ENCODE measurements at regions not wholly inside any gene's neighbourhood (a gene's known extent, or its start where the extent isn't known, plus 50 kb on each side); places are given as distances from the start of the nearest gene placed in this dataset.
A peak's percentile ranks its signal among the peaks of the same experiment; 100 is the strongest.

GRCh38 chr18:67381608-67382150, 134.8 kb downstream of the DSEL start:
- no peak for DNase-seq (ENCODE audit: low read depth in 2 of 3, low spot score in 2 of 3)

DNA sequence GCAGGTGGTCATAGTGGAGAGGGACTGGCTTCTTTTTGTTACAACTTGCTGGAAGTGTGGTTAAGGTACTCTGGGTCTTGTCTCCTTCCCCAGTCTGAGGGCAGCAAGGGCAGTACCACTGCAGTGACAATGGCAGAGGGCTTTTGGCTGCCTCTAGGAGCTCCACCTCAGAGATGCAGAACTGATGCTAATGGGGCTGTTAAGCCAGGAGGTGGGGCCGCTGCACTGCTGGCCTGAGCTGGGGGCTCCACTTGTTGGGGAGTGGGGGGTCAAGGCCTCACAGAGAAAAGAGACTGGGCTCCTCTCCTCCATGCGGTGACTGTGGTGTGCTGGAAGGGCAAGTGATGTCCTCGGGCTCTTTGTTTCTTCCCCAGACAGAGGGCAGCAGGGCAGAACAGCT, 135.7 kb downstream of the DSEL start:
- DNase-seq (ENCODE audit: low read depth in 2 of 3, low spot score in 2 of 3): no peak

GRCh38 chr18:67379981-67380380, 136.5 kb downstream of the DSEL start:
- DNase-seq (ENCODE audit: low read depth in 2 of 3, low spot score in 2 of 3): no peak

DNA sequence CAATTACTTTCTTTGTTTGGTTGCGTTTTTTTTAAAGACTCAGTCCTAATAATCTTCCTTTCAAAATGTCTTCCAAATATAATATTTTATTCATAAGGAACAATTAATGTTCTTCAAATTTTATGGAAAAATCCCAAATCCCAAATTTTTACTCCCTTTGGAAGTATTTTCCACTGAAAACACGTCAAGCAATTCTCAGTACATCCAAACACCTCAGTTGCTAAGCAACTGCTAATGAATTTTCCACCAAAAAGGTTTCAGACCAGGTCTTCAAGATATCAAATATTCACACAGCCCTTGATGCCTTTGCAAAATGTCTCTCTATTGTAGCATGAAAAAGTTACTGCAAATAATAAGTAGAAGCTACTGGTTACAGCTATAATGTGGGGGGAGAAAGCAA, 140.1 kb downstream of the DSEL start:
- no peak for DNase-seq (ENCODE audit: low read depth in 2 of 3, low spot score in 2 of 3)

GRCh38 chr18:67373636-67374035, 142.9 kb downstream of the DSEL start:
- DNase-seq (ENCODE audit: low read depth in 2 of 3, low spot score in 2 of 3): no peak

- DNase-seq (ENCODE audit: low read depth in 2 of 3, low spot score in 2 of 3): no peak
Measured at GRCh38 chr18:67367540-67367939, 149.0 kb downstream of the DSEL start.

DNA sequence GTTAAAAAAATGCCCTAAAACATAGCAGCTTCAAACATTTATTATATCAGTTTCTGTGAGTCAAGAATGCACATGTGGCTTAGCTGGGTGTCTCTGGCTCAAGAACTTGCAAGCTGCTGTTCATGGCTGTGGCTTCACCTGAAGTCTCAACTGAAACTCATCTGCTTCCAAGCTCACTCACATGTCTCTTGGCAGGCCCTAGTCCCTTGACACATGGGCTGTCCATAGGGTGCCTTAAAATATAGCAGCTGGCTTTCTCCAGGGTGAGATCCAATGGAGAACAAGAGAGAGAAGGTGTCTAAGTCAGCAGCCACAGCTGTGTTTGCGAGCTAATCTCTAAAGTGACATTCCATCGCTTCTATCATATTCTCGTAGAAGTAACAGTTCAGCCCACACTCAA, 152.8 kb downstream of the DSEL start:
- no peak for DNase-seq (ENCODE audit: low read depth in 2 of 3, low spot score in 2 of 3)

DNA sequence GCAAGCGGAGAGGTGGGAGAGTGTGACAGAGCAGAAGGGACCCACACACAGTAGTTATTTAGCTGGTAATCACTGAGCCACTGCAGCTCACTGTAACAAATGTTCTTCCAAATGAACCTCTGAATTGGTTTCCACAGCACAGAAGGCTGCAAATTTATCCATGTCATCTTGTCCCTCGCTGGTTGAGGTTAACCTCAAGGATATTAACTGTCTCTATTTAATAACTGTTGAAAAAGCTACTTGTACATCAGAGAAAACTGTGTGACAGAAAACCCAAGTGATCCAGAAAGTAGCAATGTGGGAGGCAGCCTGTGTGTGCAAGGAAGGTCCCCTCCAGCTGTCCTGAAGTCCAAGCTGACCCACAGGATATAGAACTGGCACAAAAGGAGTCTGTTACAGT, 153.6 kb downstream of the DSEL start:
- DNase-seq (ENCODE audit: low read depth in 2 of 3, low spot score in 2 of 3): peak in 1 of 3 donors; percentile 15

- DNase-seq (ENCODE audit: low read depth in 2 of 3, low spot score in 2 of 3): peak in 2 of 3 donors; percentile 57 to 59
Measured at GRCh38 chr18:67359873-67360838, 156.4 kb downstream of the DSEL start.

DNA sequence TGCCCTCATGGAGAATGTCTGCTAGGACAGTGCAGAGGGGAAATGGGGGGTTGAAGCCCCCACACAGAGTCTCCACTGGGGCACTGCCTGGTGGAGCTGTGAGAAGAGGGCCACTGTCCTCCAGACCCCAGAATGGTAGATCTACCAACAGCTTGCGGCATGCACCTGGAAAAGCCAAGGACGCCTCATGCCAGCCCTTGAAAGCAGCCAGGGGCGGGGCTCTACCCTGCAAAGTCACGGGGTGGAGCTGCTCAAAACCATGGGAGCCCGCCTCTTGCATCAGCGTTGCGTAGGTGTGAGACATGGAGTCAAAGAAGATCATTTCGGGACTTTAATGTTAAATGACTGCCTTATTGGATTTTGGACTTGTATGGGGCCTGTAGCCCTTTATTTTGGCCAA, 157.6 kb downstream of the DSEL start:
- DNase-seq (ENCODE audit: low read depth in 2 of 3, low spot score in 2 of 3): no peak

DNA sequence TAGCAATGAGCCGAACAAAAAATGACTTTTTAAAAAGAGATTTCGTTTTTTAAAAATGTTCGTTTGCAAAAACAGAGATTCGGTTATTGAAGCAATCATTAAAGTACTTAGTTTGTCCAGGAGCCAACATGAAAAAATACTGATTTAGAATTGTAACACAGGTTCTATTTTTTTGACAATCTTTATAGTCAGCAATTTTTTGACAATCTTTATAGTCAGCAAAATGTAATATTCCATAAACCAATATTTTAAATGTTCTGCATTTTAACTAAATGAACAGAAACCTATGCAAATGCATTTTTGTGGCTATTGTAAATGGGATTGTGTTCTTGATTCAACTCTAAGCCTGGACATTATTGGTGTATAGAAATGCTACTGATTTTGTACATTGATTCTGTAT, 161.8 kb downstream of the DSEL start:
- no peak for DNase-seq (ENCODE audit: low read depth in 2 of 3, low spot score in 2 of 3)

GRCh38 chr18:67354091-67354490, 162.4 kb downstream of the DSEL start:
- DNase-seq (ENCODE audit: low read depth in 2 of 3, low spot score in 2 of 3): no peak

- no peak for DNase-seq (ENCODE audit: low read depth in 2 of 3, low spot score in 2 of 3)
Measured at GRCh38 chr18:67347438-67347837, 169.1 kb downstream of the DSEL start.

DNA sequence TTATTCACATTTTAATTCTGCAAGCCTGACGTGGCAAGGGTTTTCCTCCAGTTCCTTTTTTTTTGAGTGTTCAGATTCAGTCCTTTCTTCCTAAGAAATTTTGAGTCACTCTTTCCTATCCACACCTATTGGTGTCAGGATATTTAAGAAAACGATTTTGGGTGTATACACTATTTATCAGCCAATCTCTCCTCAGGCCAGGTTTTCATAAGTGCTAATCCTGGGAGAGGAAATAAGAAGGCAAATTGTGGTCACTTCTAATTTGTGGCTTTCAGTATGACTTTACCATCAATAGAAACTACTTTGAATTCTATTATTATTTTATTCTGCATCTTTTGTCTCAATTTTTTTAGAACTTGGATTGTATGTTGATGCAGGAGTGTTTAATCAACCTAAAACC, 174.4 kb downstream of the DSEL start:
- no peak for DNase-seq (ENCODE audit: low read depth in 2 of 3, low spot score in 2 of 3)

DNA sequence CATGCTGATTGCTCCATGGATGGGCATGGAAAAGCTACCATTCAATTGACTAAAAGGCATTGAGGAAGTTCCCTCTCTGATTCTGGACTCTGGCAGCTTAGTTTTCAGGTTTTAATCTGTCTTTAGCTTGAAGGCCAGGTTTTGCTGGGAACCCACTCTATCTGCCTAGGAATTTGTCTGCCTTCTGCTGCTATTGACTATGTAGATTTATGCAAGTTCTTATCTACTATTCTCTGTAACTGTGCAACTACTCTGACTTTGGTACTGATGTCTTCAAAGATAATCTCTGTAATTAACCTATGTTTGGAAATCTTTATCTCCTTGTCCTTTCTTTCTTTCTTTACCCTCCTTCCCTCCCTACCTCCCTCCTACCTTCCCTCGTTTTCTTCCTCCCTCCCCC, 178.8 kb downstream of the DSEL start:
- no peak for DNase-seq (ENCODE audit: low read depth in 2 of 3, low spot score in 2 of 3)

- DNase-seq (ENCODE audit: low read depth in 2 of 3, low spot score in 2 of 3): no peak
Measured at GRCh38 chr18:67331857-67332256, 184.7 kb downstream of the DSEL start.

- DNase-seq (ENCODE audit: low read depth in 2 of 3, low spot score in 2 of 3): no peak
Measured at GRCh38 chr18:67319109-67319508, 197.4 kb downstream of the DSEL start.

DNA sequence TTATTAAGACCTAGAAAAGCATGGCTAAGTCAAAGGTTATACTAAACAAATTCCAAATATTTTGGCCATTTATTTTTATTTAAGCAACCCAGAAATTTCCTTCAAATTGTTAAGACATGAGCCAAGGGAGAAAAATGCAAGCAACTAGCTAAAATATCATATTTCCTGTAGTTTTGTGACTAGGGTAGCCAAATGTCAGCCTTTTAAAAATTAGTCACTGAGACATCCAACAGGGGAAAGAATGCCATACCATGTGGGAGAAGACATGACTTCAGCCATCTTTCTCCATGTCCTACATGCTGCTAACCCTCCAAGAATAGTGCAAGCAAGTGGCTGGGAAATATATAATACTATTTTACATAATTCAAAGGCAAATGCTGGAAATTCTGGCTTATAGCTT, 197.9 kb downstream of the DSEL start:
- no peak for DNase-seq (ENCODE audit: low read depth in 2 of 3, low spot score in 2 of 3)

DNA sequence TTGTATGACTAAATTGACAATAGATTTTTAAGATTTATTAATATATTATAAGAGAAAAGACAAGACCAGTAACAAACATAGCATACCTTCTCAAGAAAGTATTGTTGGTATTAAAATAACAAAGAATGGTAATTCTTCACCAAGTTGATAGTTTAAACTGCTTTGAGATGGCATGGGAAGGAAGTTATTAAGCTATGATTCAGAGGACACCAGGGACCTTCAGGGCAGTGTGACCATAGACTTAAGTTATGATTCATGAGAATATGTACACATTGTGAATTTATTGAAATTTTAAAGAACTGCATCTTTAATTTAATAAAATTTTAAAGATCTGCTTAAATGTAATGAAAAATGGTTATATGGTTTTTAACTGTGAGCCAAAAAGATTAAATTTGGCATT, 205.7 kb downstream of the DSEL start:
- DNase-seq (ENCODE audit: low read depth in 2 of 3, low spot score in 2 of 3): no peak

DNA sequence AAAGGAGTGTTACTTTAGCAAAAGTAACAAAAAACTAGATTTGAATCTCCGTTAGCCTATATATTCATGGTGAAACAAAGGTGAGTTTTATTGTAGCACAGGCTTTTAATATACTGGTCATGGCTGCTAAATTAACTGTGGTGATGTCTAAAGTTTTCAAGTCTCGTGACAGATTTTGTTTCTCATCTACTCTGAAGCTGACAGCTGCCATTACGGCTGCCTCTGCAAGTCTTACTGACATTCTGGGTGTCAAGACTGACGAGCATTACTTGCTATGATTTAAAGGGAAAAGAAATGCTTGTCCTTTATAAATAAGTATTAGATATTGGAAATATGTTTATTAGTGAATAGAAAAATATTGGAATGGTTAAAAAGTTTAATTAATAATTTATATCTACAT, 207.7 kb downstream of the DSEL start:
- DNase-seq (ENCODE audit: low read depth in 2 of 3, low spot score in 2 of 3): no peak

- no peak for DNase-seq (ENCODE audit: low read depth in 2 of 3, low spot score in 2 of 3)
Measured at GRCh38 chr18:67305466-67305865, 211.1 kb downstream of the DSEL start.

DNA sequence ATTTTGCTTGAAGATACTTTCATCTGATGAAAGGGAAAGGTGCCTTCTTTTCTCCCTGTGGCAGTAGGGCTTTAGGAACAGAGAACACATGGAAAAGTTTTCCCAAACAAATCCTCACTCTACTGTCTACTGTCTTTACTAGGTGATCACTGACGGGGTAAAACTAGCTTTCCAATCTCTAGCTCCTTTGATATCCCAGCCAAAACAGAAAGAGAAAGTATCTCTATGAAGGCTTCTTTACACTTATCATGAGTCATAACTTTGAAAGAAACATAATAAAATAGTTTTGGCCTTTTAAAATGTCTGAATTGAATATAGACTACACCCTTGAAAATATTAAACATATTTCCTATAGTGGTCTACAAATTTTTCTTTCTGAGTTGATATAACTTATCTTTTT, 214.5 kb downstream of the DSEL start:
- no peak for DNase-seq (ENCODE audit: low read depth in 2 of 3, low spot score in 2 of 3)
